Stimulated activated CD4-positive, alpha-beta T cell treated with anti-CD3 and anti-CD28 coated beads, TNF-alpha, amount 100 ng/mL, for 48 hours (primary cell): ENCODE measurements at regions not wholly inside any gene's neighbourhood (a gene's known extent, or its start where the extent isn't known, plus 50 kb on each side); places are given as distances from the start of the nearest gene placed in this dataset.
"Not testable (repeated sequence)": the region's sequence is repeated elsewhere in the genome, so short reads cannot be mapped to it uniquely, and the experiment has no call there.

Experiments
- DNase-seq, 3 donors: peaks; one replicate each; pipeline ENCODE4 v3.0.0-alpha.2; 2020; ENCODE audit warnings: low read depth in 3 of 3

GRCh38 chr1:80535466-80535865 is 1265.3 kb upstream of the ADGRL2 start:
- no peak for DNase-seq

- no peak for DNase-seq
These were observed 1266.0 kb upstream of the ADGRL2 start for GRCh38 chr1:80534606-80535360.

- no peak for DNase-seq
These were observed 1266.9 kb upstream of the ADGRL2 start for GRCh38 chr1:80533775-80534334.

- no peak for DNase-seq
These were observed 1267.6 kb upstream of the ADGRL2 start for GRCh38 chr1:80533093-80533492.

GRCh38 chr1:80531182-80531581 is 1269.6 kb upstream of the ADGRL2 start:
- no peak for DNase-seq

- no peak for DNase-seq
These were observed 1271.2 kb upstream of the ADGRL2 start for GRCh38 chr1:80529546-80529945.

GRCh38 chr1:80523861-80524260 is 1276.9 kb upstream of the ADGRL2 start:
- DNase-seq: no peak

- DNase-seq: not testable (repeated sequence)
These were observed 1277.7 kb upstream of the ADGRL2 start for GRCh38 chr1:80523071-80523470.

- DNase-seq: no peak
These were observed 1279.8 kb upstream of the ADGRL2 start for GRCh38 chr1:80520949-80521348.

- DNase-seq: no peak
These were observed 1283.7 kb upstream of the ADGRL2 start for GRCh38 chr1:80517062-80517461.

- no peak for DNase-seq
These were observed 1290.7 kb upstream of the ADGRL2 start for GRCh38 chr1:80509965-80510522.

GRCh38 chr1:80506216-80506615 is 1294.5 kb upstream of the ADGRL2 start:
- no peak for DNase-seq

- DNase-seq: no peak
These were observed 1302.1 kb upstream of the ADGRL2 start for GRCh38 chr1:80498673-80499072.

- no peak for DNase-seq
These were observed 1304.9 kb upstream of the ADGRL2 start for GRCh38 chr1:80495806-80496205.

GRCh38 chr1:80472145-80472544 is 1328.6 kb upstream of the ADGRL2 start:
- DNase-seq: no peak

- DNase-seq: no peak
These were observed 1332.4 kb upstream of the ADGRL2 start for GRCh38 chr1:80468356-80468755.

- no peak for DNase-seq
These were observed 1338.7 kb upstream of the ADGRL2 start for GRCh38 chr1:80462006-80462405.

GRCh38 chr1:80457409-80457808 is 1343.3 kb upstream of the ADGRL2 start:
- no peak for DNase-seq

- no peak for DNase-seq
These were observed 1347.0 kb upstream of the ADGRL2 start for GRCh38 chr1:80453775-80454174.

- DNase-seq: no peak
These were observed 1350.0 kb upstream of the ADGRL2 start for GRCh38 chr1:80450711-80451110.

GRCh38 chr1:80448081-80448480 is 1352.7 kb upstream of the ADGRL2 start:
- DNase-seq: no peak

- no peak for DNase-seq
These were observed 1353.2 kb upstream of the ADGRL2 start for GRCh38 chr1:80447526-80447925.

GRCh38 chr1:80445033-80445432 is 1355.7 kb upstream of the ADGRL2 start:
- DNase-seq: no peak
